SIG-M5 treated with dmso at 0.1 percent for 504 hours (cell line): ENCODE measurements at regions not wholly inside any gene's neighbourhood (a gene's known extent, or its start where the extent isn't known, plus 50 kb on each side); places are given as distances from the start of the nearest gene placed in this dataset.

ENCODE experiments used
- DNase-seq: peaks from one replicate; lab custom pipeline; 2025; ENCODE audit not compliant: unreplicated experiment; lab: John Stamatoyannopoulos, UW

- no peak for DNase-seq
Measured at GRCh38 chr15:63454503-63455211, 49.7 kb upstream of the USP3 start.
